ENCODE measurements at regions not wholly inside any gene's neighbourhood (a gene's known extent, or its start where the extent isn't known, plus 50 kb on each side); places are given as distances from the start of the nearest gene placed in this dataset.

- TF ChIP-seq YY1 (IDR thresholded peaks at IDR 0.05; ENCODE audit: insufficient read depth, insufficient read length) = no peak
- no peak for TF ChIP-seq SUZ12 (IDR thresholded peaks at IDR 0.05; ENCODE audit: extremely low read depth, insufficient read depth, insufficient read length)
- no peak for TF ChIP-seq ZNF274 (IDR thresholded peaks at IDR 0.05; ENCODE audit: low read depth, low read length)
Observed at GRCh38 chr1:94679332-94680038, 137.9 kb upstream of the F3 start.
